ENCODE measurements at regions not wholly inside any gene's neighbourhood (a gene's known extent, or its start where the extent isn't known, plus 50 kb on each side); places are given as distances from the start of the nearest gene placed in this dataset.

DNA sequence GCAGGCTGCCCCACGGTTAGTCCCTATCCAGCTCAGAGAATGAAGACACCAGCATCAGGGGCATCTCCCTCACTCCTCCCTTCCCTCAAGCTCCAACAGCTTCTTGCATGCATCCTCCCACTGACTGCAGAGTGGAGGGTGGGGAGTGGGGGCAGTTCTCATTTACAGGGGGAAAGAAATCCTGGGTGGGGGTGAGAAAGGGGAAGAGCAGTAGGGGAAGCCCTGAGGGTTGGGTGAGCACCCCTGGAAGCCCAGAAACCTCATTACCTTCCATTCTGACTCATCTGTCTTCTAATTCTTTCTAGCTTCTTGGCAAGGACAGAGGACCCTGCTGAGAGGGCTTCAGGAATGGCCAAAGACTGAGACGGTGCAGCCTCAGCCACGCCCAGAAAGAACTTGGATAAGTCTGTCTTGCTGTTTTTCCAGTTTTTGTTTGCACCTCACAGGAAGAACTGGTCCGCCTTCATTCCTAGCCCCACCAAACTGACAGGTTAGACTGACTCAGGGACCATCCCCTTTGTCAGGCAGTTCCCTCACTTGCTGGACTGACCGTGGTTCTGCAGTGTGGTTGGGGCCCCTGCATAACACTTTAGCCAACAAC is 52.5 kb upstream of the WSB1 start:
- Histone ChIP-seq H3K27me3 (ENCODE audit: insufficient read depth) (no peaks in the 10 kb centered on the region), H3K4me2 (no peak overlapping the region), H3K4me1 (ENCODE audit: control insufficient read depth in 1 of 2, insufficient read depth in 2 of 2, low read depth in 1 of 2, low read length in 1 of 2) (peaks cover 0 to 7% of the 10 kb centered on the region in 2 experiments; a peak in 1 of 4 replicates), H3K36me3 (replicated peaks in 1 of 2; ENCODE audit: control insufficient read depth in 1 of 2, insufficient read depth in 2 of 2, low read length in 1 of 2) (no peaks in the 10 kb centered on the region), H2AFZ (ENCODE audit: low read depth) (no peak overlapping the region), H3K27ac (ENCODE audit: low read depth in 2 of 2, low read length in 1 of 2) (no peak overlapping the region), H3K9me2 (no peaks in the 10 kb centered on the region), H4K20me1 (ENCODE audit: insufficient read depth) (no peaks in the 10 kb centered on the region), H3K9ac (no peak overlapping the region), H3F3A (replicated peaks; ENCODE audit: insufficient read depth) (no peaks in the 10 kb centered on the region), H3K4me3 (ENCODE audit: low read depth in 2 of 2, low read length in 1 of 2) (no peak overlapping the region), H3K79me2 (ENCODE audit: insufficient read depth) (no peaks in the 10 kb centered on the region), H3K9me3 (no peaks in the 10 kb centered on the region)
- ChIA-PET POLR2A (interaction anchor here (1.6 kb wide), 1 partner anchor 53 kb away, joined by 5 read pairs; the partner anchor contains the start of gene WSB1), CTCF (interaction anchor here (0.6 to 8.1 kb wide), 3 partner anchors 91 to 360 kb away, joined by 3 to 125 read pairs (median 106); no protein-coding TSS in a partner anchor)
- no peak for TF ChIP-seq ELF1 (IDR thresholded peaks at IDR 0.05)
- no peak for TF ChIP-seq RCOR1 (IDR thresholded peaks at IDR 0.05; ENCODE audit: low read length)
- no peak for TF ChIP-seq GATA2 (CRISPR knock-in tag; IDR thresholded peaks at IDR 0.05)
- no peak for TF ChIP-seq RAD21 (IDR thresholded peaks at IDR 0.05; ENCODE audit: low read length)
- TF ChIP-seq TEAD4 (IDR thresholded peaks at IDR 0.05; ENCODE audit: borderline replicate concordance, insufficient read depth), result no peak
- TF ChIP-seq SMC3 (IDR thresholded peaks at IDR 0.05; ENCODE audit: low read depth, low read length), result no peak
- no peak for TF ChIP-seq TCF12 (IDR thresholded peaks at IDR 0.05)
- no peak for TF ChIP-seq EZH2phosphoT487 (IDR thresholded peaks at IDR 0.05; ENCODE audit: borderline replicate concordance, low read depth)
- no peak for TF ChIP-seq CHD2 (IDR thresholded peaks at IDR 0.05; ENCODE audit: low read length, partially characterized antibody)
- no peak for TF ChIP-seq TAF1 (IDR thresholded peaks at IDR 0.05; ENCODE audit: borderline replicate concordance, low read depth, low read length)
- TF ChIP-seq, protein P1, sequence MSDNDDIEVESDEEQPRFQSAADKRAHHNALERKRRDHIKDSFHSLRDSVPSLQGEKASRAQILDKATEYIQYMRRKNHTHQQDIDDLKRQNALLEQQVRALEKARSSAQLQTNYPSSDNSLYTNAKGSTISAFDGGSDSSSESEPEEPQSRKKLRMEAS (IDR thresholded peaks at IDR 0.05; ENCODE audit: low read depth), result no peak
- TF ChIP-seq RXRA (IDR thresholded peaks at IDR 0.05; ENCODE audit: borderline replicate concordance, low read depth), result no peak
- no peak for DNase-seq
- 71% methylated on average over 5 of the region's 5 CpGs for WGBS (ENCODE audit: low lambda C conversion rate)

DNA sequence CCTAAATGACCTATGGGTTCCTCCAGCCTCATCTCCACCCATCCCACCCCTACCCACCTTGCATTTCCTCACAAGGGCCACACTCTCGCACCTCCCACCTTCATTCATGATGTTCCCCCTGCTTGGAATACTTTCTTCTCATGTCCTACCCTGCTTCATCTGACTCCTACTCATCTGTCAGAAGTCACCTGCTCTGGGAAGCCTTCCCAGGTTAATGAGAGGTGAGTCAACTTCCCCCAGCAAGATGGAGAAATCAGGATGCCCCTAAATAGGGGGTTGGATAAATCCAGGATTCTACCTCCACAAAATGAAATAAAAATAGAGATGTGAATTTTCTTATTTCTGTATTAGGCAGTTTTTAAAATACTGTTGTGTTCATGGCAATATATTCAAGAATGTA is 51.0 kb upstream of the WSB1 start:
- Histone ChIP-seq H3K9ac (no peak overlapping the region), H3K4me2 (no peak overlapping the region), H3K9me3 (no peaks in the 10 kb centered on the region), H3K79me2 (ENCODE audit: insufficient read depth) (no peaks in the 10 kb centered on the region), H2AFZ (ENCODE audit: low read depth) (no peak overlapping the region), H3K9me2 (no peaks in the 10 kb centered on the region), H3K27ac (ENCODE audit: low read depth in 2 of 2, low read length in 1 of 2) (no peak overlapping the region), H3K4me1 (ENCODE audit: control insufficient read depth in 1 of 2, insufficient read depth in 2 of 2, low read depth in 1 of 2, low read length in 1 of 2) (peaks cover 0 to 12% of the 10 kb centered on the region in 2 experiments; a peak in 1 of 4 replicates), H3K4me3 (ENCODE audit: low read depth in 2 of 2, low read length in 1 of 2) (no peak overlapping the region), H3F3A (replicated peaks; ENCODE audit: insufficient read depth) (no peaks in the 10 kb centered on the region), H4K20me1 (ENCODE audit: insufficient read depth) (no peaks in the 10 kb centered on the region), H3K27me3 (ENCODE audit: insufficient read depth) (no peaks in the 10 kb centered on the region), H3K36me3 (replicated peaks in 1 of 2; ENCODE audit: control insufficient read depth in 1 of 2, insufficient read depth in 2 of 2, low read length in 1 of 2) (no peaks in the 10 kb centered on the region)
- DNase-seq, result no peak
- ChIA-PET POLR2A (interaction anchor here (1.6 kb wide), 1 partner anchor 51 kb away, joined by 5 read pairs; the partner anchor contains the start of gene WSB1), CTCF (interaction anchor here (7.7 kb wide), 1 partner anchor 359 kb away, joined by 106 read pairs; no protein-coding TSS in a partner anchor)
- TF ChIP-seq NRF1 (IDR thresholded peaks at IDR 0.05; ENCODE audit: low read depth, low read length), result no peak
- TF ChIP-seq RCOR1 (IDR thresholded peaks at IDR 0.05; ENCODE audit: low read length), result no peak
- TF ChIP-seq, protein P1 (IDR thresholded peaks at IDR 0.05; ENCODE audit: low read depth), result no peak
- TF ChIP-seq JUND (IDR thresholded peaks at IDR 0.05), result no peak
- no peak for TF ChIP-seq SIN3A (IDR thresholded peaks at IDR 0.05; ENCODE audit: borderline replicate concordance, low read depth, low read length)
- TF ChIP-seq USF1 (IDR thresholded peaks at IDR 0.05; ENCODE audit: borderline replicate concordance, low read depth), result no peak
- TF ChIP-seq ELF1 (IDR thresholded peaks at IDR 0.05), result no peak
- TF ChIP-seq FOXJ3 (CRISPR knock-in tag; IDR thresholded peaks at IDR 0.05), result no peak
- no peak for TF ChIP-seq EP300 (IDR thresholded peaks at IDR 0.05; ENCODE audit: borderline replicate concordance in 1 of 2, low read depth in 1 of 2, low read length in 1 of 2)
- no peak for TF ChIP-seq MEF2A (IDR thresholded peaks at IDR 0.05; ENCODE audit: borderline replicate concordance, low read depth)
- 92% methylated on average over 1 of the region's 1 CpG for WGBS (ENCODE audit: low lambda C conversion rate)

Data from SK-N-SH (cell line).